LNCaP clone FGC (cell line): ENCODE measurements at regions not wholly inside any gene's neighbourhood (a gene's known extent, or its start where the extent isn't known, plus 50 kb on each side); places are given as distances from the start of the nearest gene placed in this dataset.
"Not testable (repeated sequence)": the region's sequence is repeated elsewhere in the genome, so short reads cannot be mapped to it uniquely, and the experiment has no call there.

Experiments
- DNase-seq: peaks from one replicate; pipeline ENCODE4 v3.0.0-alpha.2; 2011; ENCODE audit warnings: low read depth
- H3K4me3 ChIP-seq: 2 replicates; pipeline ENCODE4 v1.5.1; 2011; ENCODE audit warnings: mild to moderate bottlenecking, low read depth, low read length, control low read depth
- CTCF ChIP-seq: IDR thresholded peaks from 2 replicates; pipeline ENCODE4 v1.5.1; 2012; ENCODE audit warnings: mild to moderate bottlenecking; ENCODE audit not compliant: control insufficient read depth, insufficient read depth; ENCODE audit errors: extremely low read depth

DNA sequence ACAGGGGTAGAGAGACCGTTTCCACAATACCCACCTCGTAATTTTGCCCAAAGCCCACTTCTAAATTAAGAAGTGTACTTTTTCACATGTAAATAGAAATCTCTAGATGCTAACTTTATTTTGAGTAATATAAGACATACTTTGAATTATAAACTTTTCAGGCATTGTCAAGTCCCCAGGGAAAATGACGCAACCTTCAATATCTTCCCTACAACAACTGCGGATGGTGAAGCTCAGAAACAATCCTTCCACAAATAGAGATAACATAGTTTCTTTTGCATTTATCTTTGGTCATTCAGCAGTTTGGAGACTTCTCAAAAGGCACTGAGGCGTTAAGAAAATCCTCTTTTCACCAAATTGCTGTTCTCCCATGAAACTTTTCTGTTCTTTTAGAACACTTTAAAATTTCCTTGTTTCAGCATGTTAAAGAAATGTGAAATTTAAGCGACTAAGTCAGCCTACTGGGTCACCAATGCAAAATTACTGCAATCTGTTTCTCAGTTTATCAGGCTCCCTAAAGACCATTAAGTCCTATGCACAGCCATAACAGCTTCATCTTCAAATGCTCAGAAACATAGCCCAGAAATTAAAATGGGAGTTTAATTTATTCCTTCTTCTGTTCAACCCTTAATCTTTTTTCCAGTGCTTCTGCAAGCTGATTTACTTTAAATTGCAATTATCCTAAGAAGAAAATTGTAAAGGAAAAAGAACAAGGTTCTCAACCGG lies 118.3 kb upstream of the DNAJC10 start:
- no peak overlapping the region for H3K4me3 ChIP-seq
- no peak for DNase-seq
- TF ChIP-seq CTCF = no peak

GRCh38 chr2:182598626-182599025 lies 117.4 kb upstream of the DNAJC10 start:
- no peak for TF ChIP-seq CTCF
- no peak overlapping the region for H3K4me3 ChIP-seq
- no peak for DNase-seq

DNA sequence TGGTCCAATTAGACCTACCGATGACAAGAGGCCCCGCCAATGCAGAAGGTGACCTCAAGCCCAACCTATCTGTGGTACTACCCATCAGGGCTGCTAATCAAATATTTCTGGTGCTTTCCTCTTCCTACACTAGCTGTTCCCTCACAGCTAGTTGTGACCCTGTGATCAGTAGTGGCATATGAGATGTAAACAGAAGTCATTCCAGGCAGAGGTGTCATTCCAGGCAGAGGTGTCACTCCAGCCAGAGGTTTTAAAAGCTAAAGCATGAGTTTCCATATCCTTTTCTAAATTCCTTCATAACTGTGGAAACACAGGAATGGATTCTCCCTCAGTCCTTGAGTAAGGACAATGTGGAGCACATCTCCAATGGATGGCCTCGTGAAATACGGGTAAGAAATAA lies 110.9 kb upstream of the DNAJC10 start:
- H3K4me3 ChIP-seq = no peak overlapping the region

DNA sequence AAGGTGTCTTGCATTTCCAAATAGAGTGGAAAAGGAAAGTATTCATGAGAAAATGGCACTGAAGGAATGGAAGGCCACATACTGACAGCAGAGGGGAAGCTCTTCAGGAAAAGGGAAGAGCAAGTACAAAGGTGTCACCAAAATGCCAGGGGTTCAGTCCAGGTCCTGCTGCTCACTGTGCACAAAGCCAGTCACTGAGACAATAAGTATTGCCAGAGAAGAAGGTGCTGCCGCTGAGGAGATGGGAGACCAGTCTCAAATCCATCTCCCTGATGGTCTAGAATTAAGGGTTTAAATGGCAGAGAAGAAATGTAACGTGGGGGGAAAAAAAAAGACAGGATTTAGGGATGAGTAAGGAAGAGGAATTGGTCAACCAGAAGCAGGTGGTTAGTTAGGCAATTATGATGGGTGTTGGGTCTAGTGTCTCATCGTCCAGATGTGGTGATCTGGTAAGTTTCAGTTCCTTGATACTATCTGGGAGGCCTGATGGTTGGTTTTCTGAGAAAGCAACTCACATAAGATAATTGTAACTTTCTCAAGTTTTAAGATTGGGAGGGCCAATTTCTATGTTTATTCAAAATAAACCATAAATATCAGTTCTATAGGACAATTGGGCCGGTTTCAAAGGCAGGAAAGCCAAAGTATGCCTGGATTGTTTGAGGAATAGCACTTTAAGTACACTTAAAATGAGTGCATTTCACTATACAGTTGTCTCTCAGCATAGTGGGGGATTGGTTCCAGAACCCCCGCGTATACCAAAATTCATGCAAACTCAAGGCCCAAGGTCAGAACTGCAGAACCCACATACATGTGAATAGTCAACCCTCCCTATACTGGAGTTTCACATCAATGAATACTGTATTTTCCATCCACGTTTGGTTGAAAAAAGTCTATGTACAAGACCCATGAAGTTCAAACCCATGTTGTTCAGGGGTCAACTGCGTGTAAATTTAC lies 109.1 kb upstream of the DNAJC10 start:
- no peak for TF ChIP-seq CTCF
- DNase-seq = no peak
- H3K4me3 ChIP-seq = no peak overlapping the region

More for the DNA sequence above, 110.9 kb upstream of the DNAJC10 start:
- no peak for DNase-seq
- no peak for TF ChIP-seq CTCF

DNA sequence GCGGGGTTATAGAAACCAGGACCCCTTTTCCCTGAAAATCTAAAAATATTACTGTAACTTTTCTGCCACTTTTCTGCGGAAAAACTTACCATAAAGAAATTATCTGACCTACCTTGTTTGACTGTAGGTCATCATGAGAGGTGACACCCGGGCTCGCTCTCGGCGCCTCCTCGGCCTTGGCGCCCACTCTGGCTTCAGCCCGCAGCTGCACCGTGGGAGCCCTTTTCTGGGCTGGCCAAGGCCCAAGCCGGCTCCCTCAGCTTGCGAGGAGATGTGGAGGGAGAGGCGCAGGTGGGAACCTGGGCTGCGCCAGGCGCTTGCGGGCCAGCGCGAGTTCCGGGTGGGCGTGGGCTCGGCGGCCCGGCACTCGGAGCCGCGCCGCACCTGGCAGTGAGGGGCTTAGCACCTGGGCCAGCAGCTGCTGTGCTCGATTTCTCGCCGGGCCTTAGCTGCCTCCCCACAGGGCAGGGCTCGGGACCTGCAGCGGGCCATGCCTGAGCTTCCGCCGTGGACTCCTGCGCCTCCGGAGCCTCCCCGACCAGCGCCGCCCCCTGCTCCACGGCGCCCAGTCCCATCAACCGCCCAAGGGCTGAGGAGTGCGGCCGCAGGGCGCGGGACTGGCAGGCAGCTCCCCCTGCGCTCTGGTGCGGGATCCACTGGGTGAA lies 107.7 kb upstream of the DNAJC10 start:
- no peak for DNase-seq
- H3K4me3 ChIP-seq = no peak overlapping the region
- TF ChIP-seq CTCF = no peak

DNA sequence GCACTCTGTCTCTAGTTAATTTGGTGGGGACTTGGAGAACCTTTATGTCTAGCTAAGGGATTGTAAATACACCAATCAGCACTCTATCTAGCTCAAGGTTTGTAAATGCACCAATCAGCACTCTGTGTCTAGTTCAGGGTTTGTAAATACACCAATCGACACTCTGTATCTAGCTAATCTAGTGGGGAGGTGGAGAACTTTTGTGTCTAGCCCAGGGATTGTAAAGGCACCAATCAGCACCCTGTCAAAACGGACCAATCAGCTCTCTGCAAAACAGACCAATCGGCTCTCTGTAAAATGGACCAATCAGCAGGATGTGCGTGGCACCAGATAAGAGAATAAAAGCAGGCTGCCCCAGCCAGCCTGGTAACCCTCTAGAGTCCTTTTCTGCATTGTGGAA lies 107.1 kb upstream of the DNAJC10 start:
- DNase-seq, H3K4me3 ChIP-seq: not testable (repeated sequence)

DNA sequence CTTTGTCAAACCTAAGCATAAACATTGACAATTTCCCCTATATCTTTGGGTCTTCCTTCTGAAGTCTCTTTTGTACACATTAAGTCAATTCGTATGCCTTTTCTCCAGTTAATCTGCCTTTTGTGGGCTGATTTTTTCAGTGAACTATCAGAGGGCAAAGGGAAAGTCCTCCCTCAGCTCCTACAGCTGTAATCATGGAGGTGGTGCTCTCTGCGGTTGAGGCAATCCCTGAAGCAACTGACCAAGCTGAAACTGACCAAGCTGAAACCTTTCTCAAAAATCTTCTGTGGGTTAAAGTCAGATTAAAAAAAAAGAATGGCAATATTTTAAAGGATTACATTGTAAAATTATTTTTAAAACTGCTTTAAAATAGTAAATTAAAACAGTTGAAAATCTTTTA lies 105.8 kb upstream of the DNAJC10 start:
- no peak for DNase-seq
- TF ChIP-seq CTCF = no peak
- no peak overlapping the region for H3K4me3 ChIP-seq
